ENCODE measurements at regions not wholly inside any gene's neighbourhood (a gene's known extent, or its start where the extent isn't known, plus 50 kb on each side); places are given as distances from the start of the nearest gene placed in this dataset.

DNA sequence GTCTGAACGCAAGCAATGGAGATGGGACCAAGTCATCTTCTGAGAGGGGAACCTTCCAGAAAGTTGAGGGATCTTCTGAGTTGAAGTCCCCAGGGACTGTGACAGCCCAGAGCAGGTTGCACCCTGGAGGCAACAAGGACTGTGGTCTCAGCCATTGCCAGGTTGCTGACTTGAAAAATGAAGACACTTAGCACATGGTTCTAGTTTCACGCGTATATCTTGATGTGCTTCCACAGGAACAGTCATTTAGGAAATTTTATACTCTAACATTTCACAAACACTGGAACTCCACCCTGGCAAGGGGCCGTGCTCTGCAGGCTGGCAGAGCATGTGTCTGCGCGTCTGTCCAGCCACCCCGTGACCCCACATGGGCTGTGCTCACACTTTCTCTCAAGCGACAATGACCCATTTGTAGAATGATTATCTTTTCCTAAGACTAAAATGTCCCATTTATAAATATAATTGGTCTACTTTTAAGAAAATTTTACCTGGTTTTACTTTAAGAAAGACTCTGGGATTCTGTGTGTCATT, 157.0 kb downstream of the ERMARD start (continued):
- no peak for TF ChIP-seq ZNF462 (CRISPR knock-in tag; IDR thresholded peaks at IDR 0.05)

- Histone ChIP-seq H3K27me3 (ENCODE audit: insufficient read depth) (no peaks in the 10 kb centered on the region), H3K79me2 (replicated peaks; ENCODE audit: insufficient read depth) (no peaks in the 10 kb centered on the region), H3K9me2 (ENCODE audit: insufficient read depth) (no peaks in the 10 kb centered on the region), H4K20me1 (replicated peaks; ENCODE audit: insufficient read depth) (no peaks in the 10 kb centered on the region), H3K4me1 (ENCODE audit: insufficient read depth) (no peaks in the 10 kb centered on the region), H3K27ac (ENCODE audit: low read depth) (no peak overlapping the region), H2AFZ (no peak overlapping the region), H3K36me3 (ENCODE audit: insufficient read depth) (no peaks in the 10 kb centered on the region), H3K4me2 (no peak overlapping the region), H3F3A (replicated peaks; ENCODE audit: low read depth) (no peaks in the 10 kb centered on the region), H3K4me3 (no peak overlapping the region)
- ATAC-seq (no peak), DNase-seq (ENCODE audit: low spot score) (no peak)
- no peak overlapping the region for H3K27ac Mint-ChIP-seq
- peaks cover 9% of the 10 kb centered on the region for H3K27me3 Mint-ChIP-seq (ENCODE audit: insufficient read depth, low read depth, poor library complexity)
- H3K36me3 Mint-ChIP-seq (ENCODE audit: low read depth) = no peaks in the 10 kb centered on the region
- peaks cover 4% of the 10 kb centered on the region; the same call in 1 of the 3 replicates for H3K4me1 Mint-ChIP-seq
- no peak overlapping the region for H3K4me3 Mint-ChIP-seq
- no peaks in the 10 kb centered on the region for H3K9me3 Mint-ChIP-seq
- TF ChIP-seq EZH2 (IDR thresholded peaks at IDR 0.05; ENCODE audit: low read depth, unreplicated experiment) (no peak), ZNF331 (CRISPR knock-in tag; IDR thresholded peaks at IDR 0.05; ENCODE audit: low read depth) (no peak), EZH2phosphoT487 (IDR thresholded peaks at IDR 0.05; ENCODE audit: unreplicated experiment) (no peak), NANOG (IDR thresholded peaks at IDR 0.05; ENCODE audit: borderline replicate concordance) (no peak), ZNF114 (CRISPR knock-in tag; IDR thresholded peaks at IDR 0.05) (no peak), POLR2AphosphoS5 (IDR thresholded peaks at IDR 0.05; ENCODE audit: low read depth) (no peak), CREB1 (CRISPR knock-in tag; IDR thresholded peaks at IDR 0.05; ENCODE audit: low read depth) (no peak), STAT1 (IDR thresholded peaks at IDR 0.05; ENCODE audit: unreplicated experiment) (no peak)
- TF ChIP-seq, protein P1, sequence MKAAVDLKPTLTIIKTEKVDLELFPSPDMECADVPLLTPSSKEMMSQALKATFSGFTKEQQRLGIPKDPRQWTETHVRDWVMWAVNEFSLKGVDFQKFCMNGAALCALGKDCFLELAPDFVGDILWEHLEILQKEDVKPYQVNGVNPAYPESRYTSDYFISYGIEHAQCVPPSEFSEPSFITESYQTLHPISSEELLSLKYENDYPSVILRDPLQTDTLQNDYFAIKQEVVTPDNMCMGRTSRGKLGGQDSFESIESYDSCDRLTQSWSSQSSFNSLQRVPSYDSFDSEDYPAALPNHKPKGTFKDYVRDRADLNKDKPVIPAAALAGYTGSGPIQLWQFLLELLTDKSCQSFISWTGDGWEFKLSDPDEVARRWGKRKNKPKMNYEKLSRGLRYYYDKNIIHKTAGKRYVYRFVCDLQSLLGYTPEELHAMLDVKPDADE (IDR thresholded peaks at IDR 0.05) = no peak
- TF ChIP-seq, protein P2, sequence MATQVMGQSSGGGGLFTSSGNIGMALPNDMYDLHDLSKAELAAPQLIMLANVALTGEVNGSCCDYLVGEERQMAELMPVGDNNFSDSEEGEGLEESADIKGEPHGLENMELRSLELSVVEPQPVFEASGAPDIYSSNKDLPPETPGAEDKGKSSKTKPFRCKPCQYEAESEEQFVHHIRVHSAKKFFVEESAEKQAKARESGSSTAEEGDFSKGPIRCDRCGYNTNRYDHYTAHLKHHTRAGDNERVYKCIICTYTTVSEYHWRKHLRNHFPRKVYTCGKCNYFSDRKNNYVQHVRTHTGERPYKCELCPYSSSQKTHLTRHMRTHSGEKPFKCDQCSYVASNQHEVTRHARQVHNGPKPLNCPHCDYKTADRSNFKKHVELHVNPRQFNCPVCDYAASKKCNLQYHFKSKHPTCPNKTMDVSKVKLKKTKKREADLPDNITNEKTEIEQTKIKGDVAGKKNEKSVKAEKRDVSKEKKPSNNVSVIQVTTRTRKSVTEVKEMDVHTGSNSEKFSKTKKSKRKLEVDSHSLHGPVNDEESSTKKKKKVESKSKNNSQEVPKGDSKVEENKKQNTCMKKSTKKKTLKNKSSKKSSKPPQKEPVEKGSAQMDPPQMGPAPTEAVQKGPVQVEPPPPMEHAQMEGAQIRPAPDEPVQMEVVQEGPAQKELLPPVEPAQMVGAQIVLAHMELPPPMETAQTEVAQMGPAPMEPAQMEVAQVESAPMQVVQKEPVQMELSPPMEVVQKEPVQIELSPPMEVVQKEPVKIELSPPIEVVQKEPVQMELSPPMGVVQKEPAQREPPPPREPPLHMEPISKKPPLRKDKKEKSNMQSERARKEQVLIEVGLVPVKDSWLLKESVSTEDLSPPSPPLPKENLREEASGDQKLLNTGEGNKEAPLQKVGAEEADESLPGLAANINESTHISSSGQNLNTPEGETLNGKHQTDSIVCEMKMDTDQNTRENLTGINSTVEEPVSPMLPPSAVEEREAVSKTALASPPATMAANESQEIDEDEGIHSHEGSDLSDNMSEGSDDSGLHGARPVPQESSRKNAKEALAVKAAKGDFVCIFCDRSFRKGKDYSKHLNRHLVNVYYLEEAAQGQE (IDR thresholded peaks at IDR 0.05; ENCODE audit: unreplicated experiment) = no peak
Measured at GRCh38 chr6:169907419-169908115, 156.1 kb downstream of the ERMARD start.

Measured in GM23338 (cell line).